HG03442 (cell line): ENCODE measurements at regions not wholly inside any gene's neighbourhood (a gene's known extent, or its start where the extent isn't known, plus 50 kb on each side); places are given as distances from the start of the nearest gene placed in this dataset.
A peak's percentile ranks its signal among the peaks of the same experiment; 100 is the strongest.
"Not testable (repeated sequence)": the region's sequence is repeated elsewhere in the genome, so short reads cannot be mapped to it uniquely, and the experiment has no call there.

ENCODE experiments used
- ATAC-seq: cut with Tn5 transposase; IDR thresholded peaks from one replicate; pipeline ENCODE4 v1.9.1; 2021; ENCODE audit warnings: mild to moderate bottlenecking, moderate library complexity; ENCODE audit not compliant: unreplicated experiment

GRCh38 chr2:104904889-104905288 is 51.0 kb downstream of the POU3F3 start:
- ATAC-seq = no peak

- ATAC-seq = no peak
Measured at GRCh38 chr2:104909317-104909716, 55.4 kb downstream of the POU3F3 start.

GRCh38 chr2:104914509-104914908 is 60.6 kb downstream of the POU3F3 start:
- peak; percentile 82 for ATAC-seq

DNA sequence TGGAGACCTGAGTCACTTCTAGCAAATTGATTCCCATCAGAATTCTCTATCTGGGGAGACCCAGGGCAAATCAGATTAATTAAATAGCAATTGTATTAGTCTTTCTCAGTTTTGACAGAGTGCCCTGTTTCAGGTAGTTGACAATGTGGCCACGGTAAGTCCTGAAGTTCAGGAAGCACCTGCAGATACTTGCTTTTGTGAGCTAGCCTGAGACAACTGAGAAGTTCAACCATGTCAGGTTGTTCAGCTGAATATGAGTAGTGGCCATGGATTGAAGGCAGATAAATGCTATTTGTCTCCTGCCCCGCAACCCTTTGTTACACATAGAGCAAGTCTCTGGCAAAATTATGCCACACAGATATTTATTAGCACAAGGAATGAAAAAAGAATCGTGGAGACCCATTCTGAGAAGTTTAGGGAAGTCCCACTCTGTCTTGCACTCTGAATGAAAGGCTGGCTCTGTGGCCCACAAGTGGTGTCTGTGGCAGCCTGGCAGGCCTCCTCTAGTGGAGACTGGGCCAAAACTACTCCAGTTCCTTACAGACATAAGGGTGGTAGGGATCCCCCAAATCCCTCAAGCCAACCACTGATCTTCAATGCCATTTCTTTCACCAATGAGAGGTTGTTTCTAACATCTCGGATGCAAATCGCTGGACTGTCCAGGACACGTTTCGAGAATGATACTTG is 61.3 kb downstream of the POU3F3 start:
- no peak for ATAC-seq

GRCh38 chr2:104919127-104919526 is 65.2 kb downstream of the POU3F3 start:
- ATAC-seq = no peak

GRCh38 chr2:104923665-104924064 is 69.8 kb downstream of the POU3F3 start:
- ATAC-seq = no peak

DNA sequence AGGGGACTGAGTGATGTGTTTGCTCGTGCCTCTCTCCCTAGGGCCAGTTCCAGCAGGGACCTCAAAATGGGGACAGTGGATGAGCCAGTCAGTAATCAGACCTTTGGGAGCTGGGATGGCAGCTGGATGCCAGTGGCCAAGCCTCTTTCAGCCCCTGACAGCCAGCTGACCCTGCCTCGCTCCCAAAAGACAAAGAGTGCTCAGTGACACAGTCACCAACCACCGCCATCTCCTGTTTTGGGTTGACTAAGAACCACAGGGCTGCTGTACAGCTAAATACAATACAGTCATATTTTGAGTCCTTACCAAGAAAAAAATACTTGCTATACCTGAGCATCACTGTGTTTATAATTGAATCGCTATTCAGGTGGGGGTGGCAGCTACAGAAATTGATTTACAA is 75.7 kb downstream of the POU3F3 start:
- no peak for ATAC-seq

- ATAC-seq = no peak
Measured at GRCh38 chr2:104930732-104931131, 76.8 kb downstream of the POU3F3 start.

DNA sequence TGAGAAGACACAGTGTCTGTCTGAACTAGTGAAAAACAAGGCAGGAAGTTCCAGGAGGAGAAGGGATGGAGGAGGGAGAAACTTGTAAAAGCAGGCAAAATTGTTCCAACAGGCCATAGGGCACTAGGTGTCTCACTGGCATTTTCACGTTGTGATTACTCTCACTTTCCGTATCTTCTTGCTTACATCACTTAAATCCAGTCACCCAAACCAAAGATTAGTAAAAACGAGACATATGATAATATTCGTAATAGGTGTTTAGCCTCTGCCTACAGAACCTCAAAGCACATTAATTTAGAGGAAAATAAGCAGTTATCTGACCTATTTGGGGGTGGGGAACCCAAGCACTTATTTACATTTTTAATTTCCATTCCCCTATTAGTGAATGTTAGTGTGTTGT is 78.3 kb downstream of the POU3F3 start:
- no peak for ATAC-seq

DNA sequence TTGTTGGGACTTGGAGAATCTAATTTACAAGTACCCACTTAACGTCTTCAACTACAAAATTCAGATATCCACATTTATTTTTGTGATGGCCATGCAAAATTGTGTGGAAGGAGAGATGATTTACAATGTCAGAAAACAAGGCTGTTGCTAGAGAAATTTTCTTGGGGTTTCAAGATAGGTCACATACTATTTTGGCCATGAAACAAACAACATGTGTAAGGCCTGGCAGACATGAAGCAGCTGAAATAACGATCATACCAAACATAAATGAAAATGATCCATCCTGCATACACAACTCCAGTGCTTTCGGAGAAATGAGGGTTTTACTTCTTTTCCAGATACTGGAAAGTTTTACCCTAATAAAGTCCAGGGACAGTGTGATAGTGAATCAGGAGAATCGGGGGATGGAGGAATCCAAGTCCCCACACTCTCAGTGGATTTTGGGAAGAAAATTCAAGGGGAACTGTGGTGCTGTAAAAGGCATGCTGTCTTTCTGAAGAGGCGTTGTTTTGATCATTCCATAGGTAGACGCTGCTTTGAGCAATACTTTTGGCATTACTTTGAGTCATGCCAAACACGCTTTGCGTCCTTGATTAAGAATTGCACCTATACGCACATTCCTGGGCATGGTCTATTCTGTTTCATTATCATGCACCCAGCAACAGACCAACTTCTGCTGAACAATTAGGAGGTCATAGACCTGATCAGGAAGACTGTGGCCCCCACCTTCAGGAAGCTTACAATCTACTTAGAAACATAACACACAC is 79.4 kb downstream of the POU3F3 start:
- ATAC-seq = no peak

GRCh38 chr2:104936527-104936926 is 82.6 kb downstream of the POU3F3 start:
- no peak for ATAC-seq

DNA sequence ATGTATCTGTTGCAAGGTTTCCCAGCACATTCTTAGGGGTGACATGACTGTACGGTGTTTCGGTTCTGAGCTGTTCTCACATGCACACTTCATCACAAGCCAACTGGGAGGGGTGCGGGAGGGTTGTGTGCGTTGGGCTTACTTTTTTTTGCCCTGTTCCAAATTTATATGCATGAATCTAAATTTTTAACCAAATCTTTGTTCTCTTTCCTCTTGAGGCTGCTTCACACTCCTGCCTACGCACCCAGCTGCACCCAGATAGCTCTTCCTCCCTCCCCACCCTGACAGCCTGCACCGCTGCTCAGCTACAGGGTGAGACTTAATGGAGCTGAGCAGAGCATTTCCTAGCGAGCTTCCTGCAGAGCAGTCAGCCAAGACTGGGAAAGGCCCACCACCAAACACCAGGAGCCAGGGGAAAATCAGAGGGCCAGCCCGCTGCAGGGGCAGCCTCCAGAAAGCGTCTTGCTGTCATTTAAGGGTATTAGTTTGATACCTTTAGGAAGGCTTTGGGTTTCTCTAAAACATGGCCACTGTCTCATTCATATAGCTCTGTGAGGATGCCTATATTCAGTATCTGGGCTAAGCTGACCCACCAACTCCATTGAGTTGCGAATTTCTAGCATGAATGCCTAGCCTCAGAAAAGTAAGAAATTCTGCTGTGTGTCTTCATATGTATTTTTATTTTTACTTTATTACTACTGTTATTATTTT is 84.5 kb downstream of the POU3F3 start:
- peak; percentile 97 for ATAC-seq

- ATAC-seq = no peak
Measured at GRCh38 chr2:104939570-104940217, 85.8 kb downstream of the POU3F3 start.

- ATAC-seq = no peak
Measured at GRCh38 chr2:104944495-104944894, 90.6 kb downstream of the POU3F3 start.

- no peak for ATAC-seq
Measured at GRCh38 chr2:104945121-104945520, 91.2 kb downstream of the POU3F3 start.

- no peak for ATAC-seq
Measured at GRCh38 chr2:104945866-104946265, 92.0 kb downstream of the POU3F3 start.

- ATAC-seq = not testable (repeated sequence)
Measured at GRCh38 chr2:104947456-104947855, 90.4 kb upstream of the MRPS9 start.

GRCh38 chr2:104952976-104953375 is 84.9 kb upstream of the MRPS9 start:
- ATAC-seq = no peak

- ATAC-seq = no peak
Measured at GRCh38 chr2:104965900-104966299, 72.0 kb upstream of the MRPS9 start.

DNA sequence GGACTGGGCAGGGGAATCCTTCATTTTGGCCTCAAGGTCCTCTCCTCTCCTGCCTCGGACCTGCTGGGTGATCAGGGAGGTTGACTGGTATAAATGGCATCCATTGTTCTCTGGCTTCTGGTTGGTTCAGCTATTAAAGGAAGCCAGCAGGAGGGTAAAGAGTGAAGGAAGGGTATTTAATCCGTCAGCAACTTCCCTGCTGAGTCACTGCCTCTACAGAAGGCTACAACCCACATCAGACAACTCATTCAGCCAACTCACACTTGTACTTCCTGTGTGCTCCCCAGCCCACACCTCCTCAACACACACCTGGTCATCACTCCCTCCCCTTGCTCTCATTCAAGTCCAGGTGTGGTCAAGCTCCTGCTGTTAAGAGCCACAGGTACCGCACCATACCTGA is 68.3 kb upstream of the MRPS9 start:
- ATAC-seq = no peak

DNA sequence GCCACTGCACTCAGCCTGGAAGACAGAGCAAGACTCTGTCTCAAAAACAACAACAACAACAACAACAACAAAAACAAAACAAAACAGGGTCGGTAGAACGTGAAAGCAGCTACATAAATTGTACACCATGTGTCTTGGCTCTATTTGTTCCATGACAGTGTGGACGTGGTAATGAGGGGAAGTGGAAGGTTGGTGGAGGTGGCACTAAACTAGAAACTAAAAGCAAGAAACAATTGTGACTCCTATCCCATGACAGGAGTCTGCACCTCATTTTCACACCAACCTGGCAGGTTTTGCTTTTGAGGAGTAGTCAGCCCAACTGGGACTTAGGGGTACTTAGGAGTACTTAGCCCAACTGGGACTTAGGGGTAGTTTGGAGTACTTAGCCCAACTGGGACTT is 62.5 kb upstream of the MRPS9 start:
- ATAC-seq = no peak
